ENCODE measurements at regions not wholly inside any gene's neighbourhood (a gene's known extent, or its start where the extent isn't known, plus 50 kb on each side); places are given as distances from the start of the nearest gene placed in this dataset.
"Not testable (repeated sequence)": the region's sequence is repeated elsewhere in the genome, so short reads cannot be mapped to it uniquely, and the experiment has no call there.

- DNase-seq = no peak
These were observed 456.9 kb downstream of the CCER1 start for GRCh38 chr12:90497923-90498545.

GRCh38 chr12:90490355-90490754 is 464.6 kb downstream of the CCER1 start:
- no peak for DNase-seq

GRCh38 chr12:90489141-90489540 is 465.8 kb downstream of the CCER1 start:
- DNase-seq = no peak

GRCh38 chr12:90485560-90485959 is 469.4 kb downstream of the CCER1 start:
- no peak for DNase-seq

GRCh38 chr12:90484094-90484493 is 470.9 kb downstream of the CCER1 start:
- no peak for DNase-seq

- DNase-seq = no peak
These were observed 473.2 kb downstream of the CCER1 start for GRCh38 chr12:90481748-90482147.

- DNase-seq = no peak
These were observed 475.7 kb downstream of the CCER1 start for GRCh38 chr12:90479237-90479636.

GRCh38 chr12:90473831-90474230 is 481.1 kb downstream of the CCER1 start:
- DNase-seq = no peak

GRCh38 chr12:90460681-90461080 is 494.3 kb downstream of the CCER1 start:
- DNase-seq = no peak

- DNase-seq = no peak
These were observed 498.7 kb downstream of the CCER1 start for GRCh38 chr12:90456248-90456647.

- no peak for DNase-seq
These were observed 499.2 kb downstream of the CCER1 start for GRCh38 chr12:90455756-90456155.

GRCh38 chr12:90449611-90450010 is 505.4 kb downstream of the CCER1 start:
- DNase-seq = no peak

GRCh38 chr12:90443466-90443865 is 511.5 kb downstream of the CCER1 start:
- not testable (repeated sequence) for DNase-seq

GRCh38 chr12:90441431-90441830 is 513.5 kb downstream of the CCER1 start:
- no peak for DNase-seq

GRCh38 chr12:90428881-90429280 is 526.1 kb downstream of the CCER1 start:
- DNase-seq = no peak

GRCh38 chr12:90428465-90428864 is 526.5 kb downstream of the CCER1 start:
- no peak for DNase-seq

GRCh38 chr12:90423965-90424364 is 531.0 kb downstream of the CCER1 start:
- no peak for DNase-seq

- DNase-seq = no peak
These were observed 544.0 kb downstream of the CCER1 start for GRCh38 chr12:90410962-90411361.

GRCh38 chr12:90407841-90408240 is 547.1 kb downstream of the CCER1 start:
- DNase-seq = no peak

- no peak for DNase-seq
These were observed 550.9 kb downstream of the CCER1 start for GRCh38 chr12:90404071-90404470.

- no peak for DNase-seq
These were observed 553.8 kb downstream of the CCER1 start for GRCh38 chr12:90401185-90401584.

- no peak for DNase-seq
These were observed 555.6 kb downstream of the CCER1 start for GRCh38 chr12:90399357-90399756.

GRCh38 chr12:90398285-90398836 is 556.6 kb downstream of the CCER1 start:
- DNase-seq = no peak

GRCh38 chr12:90396556-90396955 is 558.4 kb downstream of the CCER1 start:
- no peak for DNase-seq

- DNase-seq = no peak
These were observed 561.3 kb downstream of the CCER1 start for GRCh38 chr12:90393652-90394051.
